PC-3 (cell line): ENCODE measurements at regions not wholly inside any gene's neighbourhood (a gene's known extent, or its start where the extent isn't known, plus 50 kb on each side); places are given as distances from the start of the nearest gene placed in this dataset.

Experiments
- ATAC-seq: fragments of 200-7000 bp; cut with Tn5 transposase; 2 replicates; pipeline ENCODE4 v1.9.1; 2020; ENCODE audit warnings: mild to moderate bottlenecking, moderate library complexity
- BruUV-seq: library from RNA; stranded (reverse); fragments of 400-500 nt; replicated peaks from 2 replicates; lab custom pipeline; 2021; lab: Mats Ljungman, UMichigan
- CTCF ChIA-PET: fragments of 300-600 bp; sonication (Branson Sonifier 250); formaldehyde crosslinking; loops from one replicate; lab custom pipeline; 2022; ENCODE audit warnings: antibody characterized with exemption; lab: Charles Lee
- POLR2A ChIA-PET: fragments of 300-600 bp; sonication (Branson Sonifier 250); formaldehyde crosslinking; loops from one replicate; lab custom pipeline; 2022; ENCODE audit warnings: antibody characterized with exemption; ENCODE audit not compliant: unreplicated experiment; lab: Charles Lee
- DNase-seq: peaks from one replicate; pipeline ENCODE4 v3.0.0-alpha.2; 2015
- H2AFZ ChIP-seq: fragments of 300-600 bp; sonication (generic); 2 replicates; pipeline ENCODE4 v1.6.0; 2016; ENCODE audit warnings: antibody characterized with exemption, low read length
- H3F3A ChIP-seq: fragments of 300-600 bp; sonication (generic); one replicate; pipeline ENCODE4 v1.6.0; 2017; ENCODE audit warnings: antibody characterized with exemption, low read length, control low read depth, mild to moderate bottlenecking; ENCODE audit not compliant: unreplicated experiment
- H3K27ac ChIP-seq: fragments of 300-600 bp; sonication (generic); 2 replicates; pipeline ENCODE4 v1.5.1; 2016; ENCODE audit warnings: mild to moderate bottlenecking, low read length
- H3K27me3 ChIP-seq: fragments of 300-600 bp; sonication (generic); 2 replicates; pipeline ENCODE4 v1.6.1; 2016; ENCODE audit warnings: low read length, mixed read lengths
- H3K36me3 ChIP-seq: fragments of 300-600 bp; sonication (generic); 2 replicates; pipeline ENCODE4 v1.6.1; 2016; ENCODE audit warnings: low read depth, mixed run types, low read length, mixed read lengths
- H3K4me1 ChIP-seq: fragments of 300-600 bp; sonication (generic); 2 replicates; pipeline ENCODE4 v1.5.1; 2016; ENCODE audit warnings: low read length; ENCODE audit not compliant: insufficient read depth
- H3K4me2 ChIP-seq: fragments of 300-600 bp; sonication (generic); 2 replicates; pipeline ENCODE4 v1.6.0; 2016; ENCODE audit warnings: low read length
- H3K4me3 ChIP-seq: fragments of 300-600 bp; sonication (generic); 2 replicates; pipeline ENCODE4 v1.5.1; 2016; ENCODE audit warnings: mild to moderate bottlenecking, low read length, mixed read lengths
- H3K79me2 ChIP-seq: fragments of 300-600 bp; sonication (generic); 2 replicates; pipeline ENCODE4 v1.6.1; 2017; ENCODE audit warnings: low read length, mixed read lengths
- H3K9ac ChIP-seq: fragments of 300-600 bp; sonication (generic); 2 replicates; pipeline ENCODE4 v1.6.0; 2016; ENCODE audit warnings: mild to moderate bottlenecking, low read length
- H3K9me2 ChIP-seq: fragments of 300-600 bp; sonication (generic); replicated peaks from 2 replicates; pipeline ENCODE4 v1.6.1; 2016; ENCODE audit warnings: mixed run types, low read length, mixed read lengths
- H3K9me3 ChIP-seq: fragments of 300-600 bp; sonication (generic); 2 replicates; pipeline ENCODE4 v1.6.1; 2016; ENCODE audit warnings: low read length, mixed read lengths
- H4K20me1 ChIP-seq: fragments of 300-600 bp; sonication (generic); 2 replicates; pipeline ENCODE4 v1.6.1; 2016; ENCODE audit warnings: low read length, mixed read lengths
- CTCF ChIP-seq: fragments of 300-600 bp; sonication (generic); conservative IDR thresholded peaks from 2 replicates; pipeline ENCODE4 v1.5.1; 2017; ENCODE audit warnings: antibody characterized with exemption, low read depth, mild to moderate bottlenecking, low read length
- EZH2 ChIP-seq: fragments of 300-600 bp; sonication (generic); IDR thresholded peaks from one replicate; pipeline ENCODE4 v1.6.1; 2017; ENCODE audit warnings: antibody characterized with exemption, mild to moderate bottlenecking, low read length; ENCODE audit not compliant: unreplicated experiment
- EZH2phosphoT487 ChIP-seq: fragments of 300-600 bp; sonication (generic); IDR thresholded peaks from 2 replicates; pipeline ENCODE4 v1.6.1; 2018; ENCODE audit warnings: mild to moderate bottlenecking, antibody characterized with exemption, low read length, borderline replicate concordance
- intact Hi-C: fragments of 100-400 bp; cut with micrococcal nuclease; formaldehyde crosslinking; loops from 2 replicates; pipeline ENCODE4 v1.9.0; 2023

DNA sequence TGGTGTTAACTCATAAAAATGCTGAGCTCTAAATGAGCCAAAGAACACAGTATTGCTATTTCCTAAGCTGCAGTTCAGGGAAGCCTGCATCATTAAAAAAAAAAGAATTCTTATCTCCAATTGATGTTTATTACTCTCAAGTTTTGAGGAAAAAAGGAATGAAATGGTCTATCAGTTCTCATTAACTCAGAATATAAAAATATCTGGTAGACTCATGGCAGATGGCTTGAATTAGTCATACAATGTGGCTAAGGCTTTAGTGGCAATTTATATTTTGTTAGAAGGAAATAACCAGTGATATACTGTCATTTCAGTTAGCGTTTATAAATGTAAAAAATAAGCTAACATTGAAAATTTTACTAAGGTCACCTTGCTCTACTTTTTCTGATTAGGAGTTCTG, 1403.4 kb upstream of the C9orf72 start:
- no peak for ATAC-seq
- no peak overlapping the region for H3K27ac ChIP-seq
- H3K4me1 ChIP-seq: peaks cover 9% of the 10 kb centered on the region; the same call in 1 of the 2 replicates
- H2AFZ ChIP-seq: no peak overlapping the region
- H3K9me3 ChIP-seq: no peaks in the 10 kb centered on the region
- H4K20me1 ChIP-seq: no peaks in the 10 kb centered on the region
- H3K27me3 ChIP-seq: no peaks in the 10 kb centered on the region
- TF ChIP-seq EZH2phosphoT487 (no peak), CTCF (no peak), EZH2 (no peak)
- H3F3A ChIP-seq: no peaks in the 10 kb centered on the region
- no TSS peak for BruUV-seq
- H3K9ac ChIP-seq: no peak overlapping the region
- no peaks in the 10 kb centered on the region for H3K79me2 ChIP-seq
- H3K36me3 ChIP-seq: no peaks in the 10 kb centered on the region
- H3K4me2 ChIP-seq: no peak overlapping the region
- CTCF ChIA-PET: no interaction called here
- POLR2A ChIA-PET: no interaction called here
- no peak for DNase-seq
- no peak overlapping the region for H3K4me3 ChIP-seq
- no peaks in the 10 kb centered on the region for H3K9me2 ChIP-seq
- intact Hi-C loops: no loop called here

DNA sequence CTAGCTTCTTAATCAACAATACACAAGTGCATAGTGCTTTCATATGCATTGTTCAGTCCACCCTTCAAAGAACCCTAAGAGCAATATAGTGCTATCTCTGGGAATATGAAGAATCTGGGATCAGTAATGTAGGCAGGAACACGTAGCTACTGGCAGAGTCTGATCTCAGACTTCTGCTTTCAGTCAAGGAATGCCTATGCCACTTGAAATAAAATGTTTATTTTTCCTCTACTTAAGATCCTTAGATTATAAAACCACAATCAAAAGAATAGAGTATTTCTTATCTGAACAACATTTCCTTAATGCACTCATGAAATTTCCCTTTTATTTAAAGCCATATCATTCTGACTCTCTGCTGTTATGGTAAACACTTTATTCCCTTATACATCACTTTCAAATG, 1407.8 kb upstream of the C9orf72 start:
- no peaks in the 10 kb centered on the region for H3K27me3 ChIP-seq
- no peaks in the 10 kb centered on the region for H4K20me1 ChIP-seq
- H3K36me3 ChIP-seq: no peaks in the 10 kb centered on the region
- H3F3A ChIP-seq: no peaks in the 10 kb centered on the region
- no peak overlapping the region for H3K9ac ChIP-seq
- H3K27ac ChIP-seq: no peak overlapping the region
- H3K9me2 ChIP-seq: no peaks in the 10 kb centered on the region
- BruUV-seq: no TSS peak
- H3K4me1 ChIP-seq: no peaks in the 10 kb centered on the region
- POLR2A ChIA-PET: no interaction called here
- H3K79me2 ChIP-seq: no peaks in the 10 kb centered on the region
- no peaks in the 10 kb centered on the region for H3K9me3 ChIP-seq
- CTCF ChIA-PET: no interaction called here
- no peak for DNase-seq
- no peak for TF ChIP-seq EZH2phosphoT487
- no peak for TF ChIP-seq EZH2
- TF ChIP-seq CTCF: no peak
- H3K4me3 ChIP-seq: no peak overlapping the region
- no peak overlapping the region for H3K4me2 ChIP-seq
- intact Hi-C loops: no loop called here
- no peak for ATAC-seq
- H2AFZ ChIP-seq: no peak overlapping the region

DNA sequence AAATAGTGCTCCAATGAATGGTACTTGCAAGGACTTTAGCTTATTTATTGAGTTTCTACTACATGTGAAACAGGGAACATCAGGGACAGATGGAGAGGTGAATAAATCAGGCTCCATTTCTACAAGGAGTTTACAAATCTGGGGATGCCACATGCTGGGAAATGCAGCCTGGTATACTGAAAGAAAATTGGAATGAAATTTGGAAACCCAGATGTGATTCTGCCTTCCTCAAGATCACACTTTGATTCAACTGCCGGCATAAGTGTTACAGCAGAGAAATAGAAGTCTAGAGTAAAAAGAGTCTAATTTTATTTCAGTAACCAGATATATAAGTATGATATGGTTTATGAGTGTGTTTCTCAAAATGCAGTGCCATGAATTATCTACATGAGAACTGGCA, 1408.4 kb upstream of the C9orf72 start:
- Histone ChIP-seq H3K4me2 (no peak overlapping the region), H3K27me3 (no peaks in the 10 kb centered on the region), H2AFZ (no peak overlapping the region), H3K9me2 (no peaks in the 10 kb centered on the region), H4K20me1 (no peaks in the 10 kb centered on the region), H3K9ac (no peak overlapping the region), H3K4me1 (no peaks in the 10 kb centered on the region), H3K9me3 (no peaks in the 10 kb centered on the region), H3F3A (no peaks in the 10 kb centered on the region), H3K4me3 (no peak overlapping the region), H3K79me2 (no peaks in the 10 kb centered on the region), H3K36me3 (no peaks in the 10 kb centered on the region), H3K27ac (no peak overlapping the region)
- CTCF ChIA-PET: no interaction called here
- ATAC-seq (no peak), DNase-seq (no peak)
- POLR2A ChIA-PET: no interaction called here
- BruUV-seq: no TSS peak
- TF ChIP-seq EZH2phosphoT487 (no peak), EZH2 (no peak), CTCF (no peak)
- intact Hi-C loops: no loop called here
